Parathyroid adenoma (tissue), 2 donors: ENCODE measurements at regions not wholly inside any gene's neighbourhood (a gene's known extent, or its start where the extent isn't known, plus 50 kb on each side); places are given as distances from the start of the nearest gene placed in this dataset.

ENCODE experiments used
- H2AFZ ChIP-seq: fragments of 300-600 bp; sonication (generic); one replicate; pipeline ENCODE4 v1.7.0; 2017; ENCODE audit warnings: antibody characterized with exemption, mild to moderate bottlenecking
- H3K27ac ChIP-seq: fragments of 300-600 bp; sonication (generic); one replicate; pipeline ENCODE4 v1.7.0; 2017
- H3K27me3 ChIP-seq: fragments of 300-600 bp; sonication (generic); one replicate; pipeline ENCODE4 v1.7.0; 2017; ENCODE audit warnings: low read length; ENCODE audit not compliant: control insufficient read depth, insufficient read depth
- H3K36me3 ChIP-seq: fragments of 300-600 bp; sonication (generic); one replicate; pipeline ENCODE4 v1.7.0; 2017; ENCODE audit warnings: low read length; ENCODE audit not compliant: control insufficient read depth, insufficient read depth
- H3K4me1 ChIP-seq: fragments of 300-600 bp; sonication (generic); one replicate; pipeline ENCODE4 v1.7.0; 2017; ENCODE audit warnings: control low read depth
- H3K4me2 ChIP-seq: fragments of 300-600 bp; sonication (generic); one replicate; pipeline ENCODE4 v1.7.0; 2017; ENCODE audit warnings: low read length
- H3K4me3 ChIP-seq: fragments of 300-600 bp; sonication (generic); one replicate; pipeline ENCODE4 v1.7.0; 2017; ENCODE audit warnings: low read depth, low read length
- H3K79me2 ChIP-seq: fragments of 300-600 bp; sonication (generic); one replicate; pipeline ENCODE4 v1.7.0; 2017; ENCODE audit warnings: control low read depth
- H3K9ac ChIP-seq: fragments of 300-600 bp; sonication (generic); one replicate; pipeline ENCODE4 v1.7.0; 2017; ENCODE audit warnings: mild to moderate bottlenecking
- H3K9me3 ChIP-seq: fragments of 300-600 bp; sonication (generic); one replicate; pipeline ENCODE4 v1.7.0; 2017; ENCODE audit warnings: low read length; ENCODE audit not compliant: control insufficient read depth
- TF ChIP-seq, protein P1 (sequence below): fragments of 300-600 bp; sonication (generic); IDR thresholded peaks from one replicate; pipeline ENCODE4 v1.7.0; 2017; ENCODE audit warnings: antibody characterized with exemption, mild to moderate bottlenecking
- donor health status: primary hyperparathyroidism.

- H3K4me1 ChIP-seq: no peaks in the 10 kb centered on the region
- H3K4me3 ChIP-seq: no peak overlapping the region
- H3K27ac ChIP-seq: no peak overlapping the region
- H3K9me3 ChIP-seq: no peaks in the 10 kb centered on the region
- H3K27me3 ChIP-seq: no peaks in the 10 kb centered on the region
- H3K79me2 ChIP-seq: no peaks in the 10 kb centered on the region
- no peak overlapping the region for H3K4me2 ChIP-seq
- H3K36me3 ChIP-seq: no peaks in the 10 kb centered on the region
- TF ChIP-seq, protein P1, sequence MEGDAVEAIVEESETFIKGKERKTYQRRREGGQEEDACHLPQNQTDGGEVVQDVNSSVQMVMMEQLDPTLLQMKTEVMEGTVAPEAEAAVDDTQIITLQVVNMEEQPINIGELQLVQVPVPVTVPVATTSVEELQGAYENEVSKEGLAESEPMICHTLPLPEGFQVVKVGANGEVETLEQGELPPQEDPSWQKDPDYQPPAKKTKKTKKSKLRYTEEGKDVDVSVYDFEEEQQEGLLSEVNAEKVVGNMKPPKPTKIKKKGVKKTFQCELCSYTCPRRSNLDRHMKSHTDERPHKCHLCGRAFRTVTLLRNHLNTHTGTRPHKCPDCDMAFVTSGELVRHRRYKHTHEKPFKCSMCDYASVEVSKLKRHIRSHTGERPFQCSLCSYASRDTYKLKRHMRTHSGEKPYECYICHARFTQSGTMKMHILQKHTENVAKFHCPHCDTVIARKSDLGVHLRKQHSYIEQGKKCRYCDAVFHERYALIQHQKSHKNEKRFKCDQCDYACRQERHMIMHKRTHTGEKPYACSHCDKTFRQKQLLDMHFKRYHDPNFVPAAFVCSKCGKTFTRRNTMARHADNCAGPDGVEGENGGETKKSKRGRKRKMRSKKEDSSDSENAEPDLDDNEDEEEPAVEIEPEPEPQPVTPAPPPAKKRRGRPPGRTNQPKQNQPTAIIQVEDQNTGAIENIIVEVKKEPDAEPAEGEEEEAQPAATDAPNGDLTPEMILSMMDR: no peak
- no peak overlapping the region for H3K9ac ChIP-seq
- no peak overlapping the region for H2AFZ ChIP-seq
Observed at GRCh38 chr5:164753434-164753833, 1248.0 kb downstream of the MAT2B start.

- H3K4me2 ChIP-seq: no peak overlapping the region
- no peaks in the 10 kb centered on the region for H3K27me3 ChIP-seq
- H3K27ac ChIP-seq: no peak overlapping the region
- no peaks in the 10 kb centered on the region for H3K79me2 ChIP-seq
- H3K4me3 ChIP-seq: no peak overlapping the region
- no peak overlapping the region for H3K9ac ChIP-seq
- no peaks in the 10 kb centered on the region for H3K36me3 ChIP-seq
- TF ChIP-seq, protein P1: no peak
- H2AFZ ChIP-seq: no peak overlapping the region
- no peaks in the 10 kb centered on the region for H3K4me1 ChIP-seq
- no peaks in the 10 kb centered on the region for H3K9me3 ChIP-seq
Observed at GRCh38 chr5:164763206-164763605, 1257.8 kb downstream of the MAT2B start.

DNA sequence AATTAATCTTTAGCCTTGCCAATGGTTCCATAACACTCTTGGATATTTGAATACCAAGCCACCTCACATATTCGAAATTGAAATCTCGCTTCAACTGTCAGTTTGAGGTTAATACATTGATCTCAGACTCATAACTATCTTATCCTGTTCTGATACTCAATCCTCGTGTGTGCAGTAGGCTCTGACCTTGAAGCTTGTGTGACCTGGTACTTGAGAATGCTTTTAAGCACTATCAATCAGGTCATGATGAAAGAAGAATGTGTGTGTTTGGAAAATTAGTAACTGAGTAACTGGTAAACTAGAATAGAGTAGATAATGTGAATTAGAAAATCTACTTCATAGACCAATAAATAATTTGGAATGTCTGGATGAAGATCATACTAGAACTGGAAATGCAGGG lies 1266.7 kb downstream of the MAT2B start:
- no peak overlapping the region for H3K9ac ChIP-seq
- TF ChIP-seq, protein P1: no peak
- H3K27ac ChIP-seq: no peak overlapping the region
- no peaks in the 10 kb centered on the region for H3K4me1 ChIP-seq
- no peak overlapping the region for H3K4me2 ChIP-seq
- H2AFZ ChIP-seq: no peak overlapping the region
- no peaks in the 10 kb centered on the region for H3K27me3 ChIP-seq
- H3K9me3 ChIP-seq: no peaks in the 10 kb centered on the region
- no peaks in the 10 kb centered on the region for H3K79me2 ChIP-seq
- H3K36me3 ChIP-seq: no peaks in the 10 kb centered on the region
- H3K4me3 ChIP-seq: no peak overlapping the region

DNA sequence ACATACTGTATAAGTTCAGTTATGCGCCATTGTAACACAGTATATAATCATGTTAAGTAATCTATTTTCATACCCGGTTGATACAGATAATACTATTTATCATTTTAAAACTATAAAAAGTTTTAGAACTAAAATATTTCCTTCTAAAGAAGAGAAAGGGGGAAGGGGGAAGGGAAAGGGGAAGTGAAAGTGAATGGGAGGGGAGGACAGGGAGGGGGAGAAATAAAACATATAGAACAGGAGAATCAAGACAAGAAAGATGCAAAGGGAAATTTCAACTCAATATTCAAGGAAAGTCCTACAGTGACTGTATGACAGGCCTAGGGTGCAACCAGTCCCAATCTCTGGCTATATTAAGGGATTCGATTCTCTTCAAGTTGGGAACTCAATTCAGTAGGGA lies 1278.8 kb downstream of the MAT2B start:
- TF ChIP-seq, protein P1: no peak
- no peaks in the 10 kb centered on the region for H3K9me3 ChIP-seq
- H3K27ac ChIP-seq: no peak overlapping the region
- no peaks in the 10 kb centered on the region for H3K79me2 ChIP-seq
- no peaks in the 10 kb centered on the region for H3K4me1 ChIP-seq
- H3K27me3 ChIP-seq: no peaks in the 10 kb centered on the region
- H3K36me3 ChIP-seq: no peaks in the 10 kb centered on the region
- no peak overlapping the region for H3K9ac ChIP-seq
- no peak overlapping the region for H3K4me2 ChIP-seq
- H2AFZ ChIP-seq: no peak overlapping the region
- H3K4me3 ChIP-seq: no peak overlapping the region

GRCh38 chr5:164798110-164798509 lies 1292.7 kb downstream of the MAT2B start:
- no peak overlapping the region for H3K4me3 ChIP-seq
- no peak overlapping the region for H3K9ac ChIP-seq
- H3K9me3 ChIP-seq: no peaks in the 10 kb centered on the region
- H2AFZ ChIP-seq: no peak overlapping the region
- H3K36me3 ChIP-seq: no peaks in the 10 kb centered on the region
- no peak overlapping the region for H3K4me2 ChIP-seq
- TF ChIP-seq, protein P1: no peak
- no peak overlapping the region for H3K27ac ChIP-seq
- H3K79me2 ChIP-seq: no peaks in the 10 kb centered on the region
- H3K27me3 ChIP-seq: no peaks in the 10 kb centered on the region
- H3K4me1 ChIP-seq: no peaks in the 10 kb centered on the region
